Lower leg skin (tissue), 4 donors: ENCODE measurements at regions not wholly inside any gene's neighbourhood (a gene's known extent, or its start where the extent isn't known, plus 50 kb on each side); places are given as distances from the start of the nearest gene placed in this dataset.

Experiments
- DNase-seq, 2 donors: peaks; one replicate each; pipeline ENCODE4 v3.0.0-alpha.2; 2019; ENCODE audit warnings: low spot score in 2 of 2
- H3K4me3 ChIP-seq: fragments of 200-600 bp; sonication (generic); 2 replicates; pipeline ENCODE4 v1.5.1; 2017; ENCODE audit warnings: mild to moderate bottlenecking, low read depth; ENCODE audit not compliant: poor library complexity, severe bottlenecking
- CTCF ChIP-seq, 3 donors: fragments of 450-650 bp; IDR thresholded peaks; one replicate each; pipeline ENCODE4 v1.5.1; 2016; ENCODE audit warnings: antibody characterized with exemption in 3 of 3, mild to moderate bottlenecking in 3 of 3, moderate library complexity in 2 of 3
- POLR2A ChIP-seq, 2 donors: fragments of 450-650 bp; IDR thresholded peaks; one replicate each; pipeline ENCODE4 v1.6.1; 2016 to 2017; ENCODE audit warnings: antibody characterized with exemption in 2 of 2, mild to moderate bottlenecking in 1 of 2, moderate library complexity in 1 of 2
- WGBS, 2 donors: methylation state at CpG; one replicate each; pipeline ENCODE4 v1.1.5; 2018; 5-methylcytosine and 5-hydroxymethylcytosine counted together
- intact Hi-C: fragments of 100-400 bp; cut with DNase I; formaldehyde crosslinking; loops from one replicate; pipeline ENCODE4 v1.15.0; 2023; ENCODE audit warnings: low total_unique reads

DNA sequence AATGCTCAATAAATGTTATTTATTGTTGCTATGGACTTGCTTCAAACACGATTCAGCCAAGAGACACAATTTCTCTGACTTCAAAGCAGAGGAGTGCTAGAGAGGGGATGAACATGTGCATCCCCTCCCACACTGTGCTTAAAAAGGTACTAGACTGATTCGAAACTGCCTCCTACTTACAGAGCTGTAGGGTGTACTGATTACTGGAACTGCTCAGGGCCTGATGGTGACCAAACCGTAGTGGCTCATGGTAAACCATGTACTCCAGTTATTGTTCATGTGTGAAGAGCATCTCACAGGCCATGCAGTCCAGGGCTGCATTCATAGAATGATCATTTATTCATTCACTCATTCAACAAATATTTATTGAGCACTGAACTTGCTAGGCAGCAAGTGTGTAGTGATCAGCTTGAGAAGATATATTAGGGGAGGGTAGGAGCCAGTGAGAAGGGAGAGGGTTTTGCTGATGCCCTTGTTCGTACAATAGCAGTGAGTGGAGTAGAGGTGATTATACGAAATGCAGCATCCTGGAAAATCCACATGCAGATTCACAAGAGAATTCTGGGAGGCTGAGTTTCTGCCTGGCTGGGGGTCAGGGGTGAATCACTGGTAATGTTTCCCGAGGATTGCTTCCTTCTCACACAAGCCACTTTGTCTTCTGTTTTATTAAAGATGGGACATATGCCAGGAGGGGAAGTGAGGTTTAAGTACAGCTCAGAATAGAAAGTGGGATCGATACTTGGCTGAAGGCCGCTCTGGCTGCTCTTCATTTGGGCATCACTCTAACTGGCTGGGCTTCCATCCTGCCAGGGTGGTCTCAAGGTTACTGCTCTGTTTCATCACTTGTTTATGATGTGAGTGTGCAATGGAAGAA, 245.4 kb downstream of the RAD51AP2 start:
- no peak overlapping the region for H3K4me3 ChIP-seq
- no peak for TF ChIP-seq POLR2A (IDR thresholded peaks at IDR 0.05)
- TF ChIP-seq CTCF (IDR thresholded peaks at IDR 0.05) = no peak
- intact Hi-C loops = no loop called here
- 59 to 63% methylated on average over 8 of the region's 8 CpGs for WGBS, 2 donors
- no peak for DNase-seq

DNA sequence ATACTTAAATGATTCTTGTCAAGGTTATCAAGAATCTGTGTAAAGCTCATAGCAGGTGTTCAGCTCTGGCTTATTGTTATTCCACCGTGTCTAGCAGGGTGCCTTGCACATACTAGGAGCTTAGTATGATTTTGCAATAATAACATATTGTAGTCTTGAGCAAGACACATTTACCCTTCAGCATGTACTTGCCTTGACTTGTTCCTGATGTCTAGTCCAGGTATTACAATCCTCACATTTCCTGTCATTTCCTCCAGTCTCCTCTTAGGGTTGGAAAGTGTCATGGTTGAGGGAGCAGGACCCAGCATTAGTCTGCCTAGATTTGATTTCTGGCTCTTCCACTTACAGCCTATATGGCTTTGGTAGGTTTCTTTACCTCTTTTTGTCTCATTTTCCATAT, 246.1 kb downstream of the RAD51AP2 start:
- H3K4me3 ChIP-seq = no peak overlapping the region
- intact Hi-C loops = no loop called here
- no peak for DNase-seq
- 64 to 75% methylated on average over 1 of the region's 1 CpG for WGBS, 2 donors
- no peak for TF ChIP-seq CTCF (IDR thresholded peaks at IDR 0.05)
- TF ChIP-seq POLR2A (IDR thresholded peaks at IDR 0.05) = no peak

DNA sequence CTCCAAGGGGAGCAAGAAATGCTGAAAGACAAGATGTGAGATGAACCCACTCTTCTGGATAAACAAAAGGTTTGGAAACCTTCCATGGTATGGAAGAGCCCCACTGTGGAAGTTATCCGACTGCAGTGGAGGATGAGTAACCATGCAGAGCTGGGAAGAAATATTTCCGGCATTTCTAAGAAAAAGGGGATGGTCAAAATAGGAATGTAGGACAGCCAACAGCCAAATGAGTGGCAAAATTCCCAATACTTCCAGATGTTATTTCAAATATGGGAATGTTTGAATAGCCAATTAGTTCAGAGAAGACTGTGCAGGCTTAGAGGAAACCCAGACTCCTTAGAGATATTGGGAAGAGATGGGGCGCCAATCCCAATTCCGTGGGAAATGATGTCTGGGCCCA, 246.8 kb downstream of the RAD51AP2 start:
- intact Hi-C loops = no loop called here
- 75 to 84% methylated on average over 4 of the region's 4 CpGs for WGBS, 2 donors
- DNase-seq = no peak
- no peak for TF ChIP-seq POLR2A (IDR thresholded peaks at IDR 0.05)
- no peak for TF ChIP-seq CTCF (IDR thresholded peaks at IDR 0.05)
- no peak overlapping the region for H3K4me3 ChIP-seq

DNA sequence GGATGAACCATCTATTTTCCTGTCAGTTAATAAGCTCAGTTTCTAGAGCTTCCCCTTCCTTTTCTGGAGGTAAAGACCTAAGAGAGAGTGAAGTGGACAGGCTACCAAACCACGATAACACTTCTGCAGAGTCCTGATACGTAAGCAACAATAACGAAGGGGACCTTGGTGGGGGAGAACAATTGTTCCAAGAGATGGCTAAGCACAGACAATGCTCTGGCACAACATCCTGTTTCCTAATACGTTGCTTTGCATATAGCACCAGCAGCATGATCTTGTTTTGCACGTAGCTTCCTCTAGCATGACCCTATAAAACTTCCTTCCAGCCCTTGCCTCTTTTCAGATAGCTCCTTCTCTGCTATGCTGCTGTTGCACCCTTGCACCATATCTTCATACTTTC, 247.3 kb downstream of the RAD51AP2 start:
- TF ChIP-seq POLR2A (IDR thresholded peaks at IDR 0.05) (no peak), CTCF (IDR thresholded peaks at IDR 0.05) (no peak)
- DNase-seq = no peak
- 75 to 76% methylated on average over 5 of the region's 5 CpGs for WGBS, 2 donors
- intact Hi-C loops = no loop called here
- H3K4me3 ChIP-seq = no peak overlapping the region

DNA sequence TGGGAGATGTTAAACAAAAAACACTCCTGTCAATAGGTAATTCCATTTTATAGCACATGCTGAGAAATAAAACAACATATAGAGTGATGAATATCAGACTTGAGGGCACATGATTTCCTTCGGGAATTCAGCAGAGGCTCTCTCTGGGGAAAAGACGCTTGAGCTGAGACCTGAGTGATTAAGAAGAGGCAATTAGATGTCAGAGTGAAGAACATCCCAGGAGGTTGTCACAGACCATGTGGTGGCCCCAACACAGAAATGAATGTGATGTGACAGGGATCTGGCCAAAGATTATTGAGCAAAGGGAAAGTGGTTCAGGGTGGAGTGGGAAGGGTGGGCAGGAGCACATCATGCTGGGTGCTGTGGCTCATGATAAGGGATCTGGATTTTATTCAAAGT, 254.7 kb downstream of the RAD51AP2 start:
- no peak overlapping the region for H3K4me3 ChIP-seq
- DNase-seq = no peak
- TF ChIP-seq CTCF (IDR thresholded peaks at IDR 0.05) = no peak
- no peak for TF ChIP-seq POLR2A (IDR thresholded peaks at IDR 0.05)
- intact Hi-C loops = no loop called here
- 44 to 45% methylated on average over 2 of the region's 2 CpGs for WGBS, 2 donors
